HEK293 (cell line): ENCODE measurements at regions not wholly inside any gene's neighbourhood (a gene's known extent, or its start where the extent isn't known, plus 50 kb on each side); places are given as distances from the start of the nearest gene placed in this dataset.

Experiments used
- CTCF ChIA-PET: fragments of 350-600 bp; formaldehyde crosslinking; extraction: SDS; loops from one replicate; lab custom pipeline; 2021; ENCODE audit warnings: antibody characterized with exemption; lab: Yijun Ruan, JAX
- POLR2A ChIA-PET: fragments of 300-600 bp; formaldehyde crosslinking; extraction: SDS; loops from one replicate; lab custom pipeline; 2020; ENCODE audit warnings: antibody characterized with exemption, inconsistent platforms; lab: Yijun Ruan, JAX
- H3K27ac ChIP-seq: fragments of 200-500 bp; sonication (Bioruptor generic); 2 replicates; pipeline ENCODE4 v1.5.1; 2014; ENCODE audit warnings: low read depth, low read length, control low read depth, inconsistent platforms; ENCODE audit errors: extremely low read depth
- H3K36me3 ChIP-seq, 2 experiments: fragments of 200-500 bp in 1 of 2; sonication (Bioruptor generic) in 1 of 2; 1 replicate in 1 of 2; 2 replicates in 1 of 2; pipeline ENCODE4 v1.5.1; 2014 to 2017; ENCODE audit warnings: inconsistent platforms in 2 of 2, low read length in 2 of 2; ENCODE audit not compliant: control insufficient read depth in 2 of 2, insufficient read depth in 1 of 2
- H3K4me1 ChIP-seq: fragments of 200-500 bp; sonication (Bioruptor generic); 2 replicates; pipeline ENCODE4 v1.5.1; 2014; ENCODE audit warnings: mild to moderate bottlenecking, low read length, inconsistent platforms; ENCODE audit not compliant: control insufficient read depth, insufficient read depth
- H3K4me3 ChIP-seq: 2 replicates; pipeline ENCODE4 v1.5.1; 2011; ENCODE audit warnings: low read depth, mild to moderate bottlenecking, control low read depth, low read length, moderate library complexity
- H3K9me3 ChIP-seq: fragments of 200-500 bp; sonication (Bioruptor generic); 2 replicates; pipeline ENCODE4 v1.5.1; 2014; ENCODE audit warnings: low read depth, low read length, inconsistent platforms; ENCODE audit not compliant: control insufficient read depth, insufficient read depth
- MZF1 ChIP-seq: fragments of 450-650 bp; formaldehyde crosslinking; IDR thresholded peaks from 2 replicates; pipeline ENCODE4 v1.5.1; 2017; ENCODE audit warnings: missing biosample characterization, missing genetic modification characterization, borderline replicate concordance
- SCRT2 ChIP-seq: fragments of 450-650 bp; formaldehyde crosslinking; IDR thresholded peaks from 2 replicates; pipeline ENCODE4 v1.5.1; 2016; ENCODE audit warnings: missing biosample characterization, missing genetic modification characterization
- TCF7L2 ChIP-seq: IDR thresholded peaks from 2 replicates; pipeline ENCODE4 v1.6.1; 2011; ENCODE audit warnings: low read depth, mild to moderate bottlenecking, inconsistent platforms, low read length, moderate library complexity, borderline replicate concordance
- TSHZ1 ChIP-seq: fragments of 450-650 bp; formaldehyde crosslinking; IDR thresholded peaks from 2 replicates; pipeline ENCODE4 v1.5.1; 2016; ENCODE audit warnings: missing biosample characterization, missing genetic modification characterization, borderline replicate concordance
- WT1 ChIP-seq: fragments of 450-650 bp; formaldehyde crosslinking; IDR thresholded peaks from 2 replicates; pipeline ENCODE4 v1.5.1; 2016; ENCODE audit warnings: missing biosample characterization, missing genetic modification characterization
- ZBTB1 ChIP-seq: fragments of 450-650 bp; formaldehyde crosslinking; IDR thresholded peaks from 2 replicates; pipeline ENCODE4 v1.5.1; 2016; ENCODE audit warnings: missing biosample characterization, missing genetic modification characterization
- ZBTB20 ChIP-seq: fragments of 450-650 bp; formaldehyde crosslinking; IDR thresholded peaks from 2 replicates; pipeline ENCODE4 v1.5.1; 2016; ENCODE audit warnings: missing biosample characterization, missing genetic modification characterization
- ZFP37 ChIP-seq: fragments of 450-650 bp; formaldehyde crosslinking; IDR thresholded peaks from 2 replicates; pipeline ENCODE4 v1.5.1; 2016; ENCODE audit warnings: missing biosample characterization, missing genetic modification characterization
- ZNF114 ChIP-seq: fragments of 450-650 bp; formaldehyde crosslinking; IDR thresholded peaks from 2 replicates; pipeline ENCODE4 v1.5.0; 2017; ENCODE audit warnings: missing biosample characterization, missing genetic modification characterization
- ZNF174 ChIP-seq: fragments of 450-650 bp; formaldehyde crosslinking; IDR thresholded peaks from 2 replicates; pipeline ENCODE4 v1.5.0; 2017; ENCODE audit warnings: missing biosample characterization, mild to moderate bottlenecking, missing genetic modification characterization
- ZNF292 ChIP-seq: fragments of 450-650 bp; formaldehyde crosslinking; IDR thresholded peaks from 2 replicates; pipeline ENCODE4 v1.5.1; 2016; ENCODE audit warnings: low read depth, missing biosample characterization, missing genetic modification characterization, borderline replicate concordance
- ZNF302 ChIP-seq: fragments of 450-650 bp; formaldehyde crosslinking; IDR thresholded peaks from 2 replicates; pipeline ENCODE4 v1.5.1; 2016; ENCODE audit warnings: missing biosample characterization, missing genetic modification characterization, low read depth
- ZNF311 ChIP-seq: fragments of 450-650 bp; formaldehyde crosslinking; IDR thresholded peaks from 2 replicates; pipeline ENCODE4 v1.5.1; 2017; ENCODE audit warnings: missing biosample characterization, missing genetic modification characterization, borderline replicate concordance
- ZNF354C ChIP-seq: fragments of 450-650 bp; formaldehyde crosslinking; IDR thresholded peaks from 2 replicates; pipeline ENCODE4 v1.5.1; 2016; ENCODE audit warnings: missing biosample characterization, missing genetic modification characterization, low read depth, borderline replicate concordance
- ZNF610 ChIP-seq: fragments of 450-650 bp; formaldehyde crosslinking; IDR thresholded peaks from 2 replicates; pipeline ENCODE4 v1.5.1; 2016; ENCODE audit warnings: missing biosample characterization, missing genetic modification characterization, borderline replicate concordance
- ZNF645 ChIP-seq: fragments of 450-650 bp; formaldehyde crosslinking; IDR thresholded peaks from 2 replicates; pipeline ENCODE4; 2016; ENCODE audit warnings: missing biosample characterization, missing genetic modification characterization
- ZNF785 ChIP-seq: fragments of 450-650 bp; formaldehyde crosslinking; IDR thresholded peaks from 2 replicates; pipeline ENCODE4 v1.5.1; 2016; ENCODE audit warnings: missing biosample characterization, missing genetic modification characterization
- ZNF843 ChIP-seq: fragments of 450-650 bp; formaldehyde crosslinking; IDR thresholded peaks from 2 replicates; pipeline ENCODE4 v1.5.1; 2016; ENCODE audit warnings: missing biosample characterization, missing genetic modification characterization
- ZSCAN5A ChIP-seq: fragments of 450-650 bp; formaldehyde crosslinking; IDR thresholded peaks from 2 replicates; pipeline ENCODE4 v1.5.1; 2016; ENCODE audit warnings: missing biosample characterization, missing genetic modification characterization
- TF ChIP-seq, protein P1 (sequence below): fragments of 450-650 bp; formaldehyde crosslinking; IDR thresholded peaks from 2 replicates; pipeline ENCODE4 v1.5.1; 2016; ENCODE audit warnings: missing biosample characterization, missing genetic modification characterization
- TF ChIP-seq, protein P2 (sequence below): fragments of 450-650 bp; IDR thresholded peaks from 2 replicates; pipeline ENCODE4 v1.5.1; 2018; ENCODE audit warnings: missing biosample characterization, missing genetic modification characterization

GRCh38 chr11:37110385-37110784, 512.3 kb upstream of the RAG2 start:
- POLR2A ChIA-PET, result no interaction called here
- H3K36me3 ChIP-seq, result no peaks in the 10 kb centered on the region
- no peak overlapping the region for H3K4me3 ChIP-seq
- no peaks in the 10 kb centered on the region for H3K9me3 ChIP-seq
- H3K4me1 ChIP-seq, result no peaks in the 10 kb centered on the region
- H3K27ac ChIP-seq, result no peak overlapping the region
- no peak for TF ChIP-seq SCRT2 (tag by site-specific recombination)
- no peak for TF ChIP-seq WT1 (tag by site-specific recombination)
- TF ChIP-seq TSHZ1 (tag by site-specific recombination), result no peak
- TF ChIP-seq MZF1 (tag by site-specific recombination), result no peak
- TF ChIP-seq ZNF302, result no peak
- TF ChIP-seq ZSCAN5A (tag by site-specific recombination), result no peak
- TF ChIP-seq ZNF843 (tag by site-specific recombination), result no peak
- TF ChIP-seq ZNF785, result no peak
- no peak for TF ChIP-seq TCF7L2
- no peak for TF ChIP-seq ZNF174 (tag by site-specific recombination)
- TF ChIP-seq ZNF292 (tag by site-specific recombination), result no peak
- no peak for TF ChIP-seq ZNF114 (tag by site-specific recombination)
- TF ChIP-seq ZNF311, result no peak
- TF ChIP-seq ZBTB20 (tag by site-specific recombination), result no peak
- TF ChIP-seq, all 188 proteins: peak for 0
- CTCF ChIA-PET, result no interaction called here

DNA sequence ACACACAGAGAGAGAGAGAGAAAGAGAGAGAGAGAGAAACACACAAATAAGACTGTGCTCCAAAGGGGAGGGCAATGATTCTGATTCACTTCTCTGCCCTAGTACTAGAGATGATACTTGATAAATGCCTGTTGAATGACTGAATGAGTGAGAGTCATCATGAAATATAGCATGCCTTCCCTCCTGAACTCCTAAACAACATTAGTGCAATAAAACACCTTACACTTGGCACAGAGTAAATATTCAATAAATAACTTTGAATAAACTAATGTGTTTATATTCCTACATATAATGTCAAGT, 511.2 kb upstream of the RAG2 start:
- no peaks in the 10 kb centered on the region for H3K9me3 ChIP-seq
- no peak for TF ChIP-seq ZBTB1
- TF ChIP-seq, protein P1, sequence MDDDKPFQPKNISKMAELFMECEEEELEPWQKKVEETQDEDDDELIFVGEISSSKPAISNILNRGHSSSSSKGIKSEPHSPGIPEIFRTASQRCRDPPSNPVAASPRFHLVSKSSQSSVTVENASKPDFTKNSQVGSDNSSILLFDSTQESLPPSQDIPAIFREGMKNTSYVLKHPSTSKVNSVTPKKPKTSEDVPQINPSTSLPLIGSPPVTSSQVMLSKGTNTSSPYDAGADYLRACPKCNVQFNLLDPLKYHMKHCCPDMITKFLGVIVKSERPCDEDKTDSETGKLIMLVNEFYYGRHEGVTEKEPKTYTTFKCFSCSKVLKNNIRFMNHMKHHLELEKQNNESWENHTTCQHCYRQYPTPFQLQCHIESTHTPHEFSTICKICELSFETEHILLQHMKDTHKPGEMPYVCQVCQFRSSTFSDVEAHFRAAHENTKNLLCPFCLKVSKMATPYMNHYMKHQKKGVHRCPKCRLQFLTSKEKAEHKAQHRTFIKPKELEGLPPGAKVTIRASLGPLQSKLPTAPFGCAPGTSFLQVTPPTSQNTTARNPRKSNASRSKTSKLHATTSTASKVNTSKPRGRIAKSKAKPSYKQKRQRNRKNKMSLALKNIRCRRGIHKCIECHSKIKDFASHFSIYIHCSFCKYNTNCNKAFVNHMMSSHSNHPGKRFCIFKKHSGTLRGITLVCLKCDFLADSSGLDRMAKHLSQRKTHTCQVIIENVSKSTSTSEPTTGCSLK, result no peak
- TF ChIP-seq ZNF610 (tag by site-specific recombination), result no peak
- no peak for TF ChIP-seq ZNF354C
- TF ChIP-seq ZNF645 (tag by site-specific recombination), result no peak
- TF ChIP-seq, protein P2, sequence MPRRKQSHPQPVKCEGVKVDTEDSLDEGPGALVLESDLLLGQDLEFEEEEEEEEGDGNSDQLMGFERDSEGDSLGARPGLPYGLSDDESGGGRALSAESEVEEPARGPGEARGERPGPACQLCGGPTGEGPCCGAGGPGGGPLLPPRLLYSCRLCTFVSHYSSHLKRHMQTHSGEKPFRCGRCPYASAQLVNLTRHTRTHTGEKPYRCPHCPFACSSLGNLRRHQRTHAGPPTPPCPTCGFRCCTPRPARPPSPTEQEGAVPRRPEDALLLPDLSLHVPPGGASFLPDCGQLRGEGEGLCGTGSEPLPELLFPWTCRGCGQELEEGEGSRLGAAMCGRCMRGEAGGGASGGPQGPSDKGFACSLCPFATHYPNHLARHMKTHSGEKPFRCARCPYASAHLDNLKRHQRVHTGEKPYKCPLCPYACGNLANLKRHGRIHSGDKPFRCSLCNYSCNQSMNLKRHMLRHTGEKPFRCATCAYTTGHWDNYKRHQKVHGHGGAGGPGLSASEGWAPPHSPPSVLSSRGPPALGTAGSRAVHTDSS (tag by site-specific recombination), result no peak
- TF ChIP-seq ZFP37 (tag by site-specific recombination), result no peak
- no peaks in the 10 kb centered on the region for H3K4me1 ChIP-seq
- H3K36me3 ChIP-seq, result no peaks in the 10 kb centered on the region
- CTCF ChIA-PET, result interaction anchor here (0.6 kb wide), 1 partner anchor 741 kb away, joined by 4 read pairs; no protein-coding TSS in a partner anchor
- POLR2A ChIA-PET, result no interaction called here
- H3K27ac ChIP-seq, result no peak overlapping the region
- no peak overlapping the region for H3K4me3 ChIP-seq
